Effector CD8-positive, alpha-beta T cell (primary cell): ENCODE measurements at regions not wholly inside any gene's neighbourhood (a gene's known extent, or its start where the extent isn't known, plus 50 kb on each side); places are given as distances from the start of the nearest gene placed in this dataset.
"Not testable (repeated sequence)": the region's sequence is repeated elsewhere in the genome, so short reads cannot be mapped to it uniquely, and the experiment has no call there.

Experiments
- DNase-seq: peaks from one replicate; lab custom pipeline; 2025; lab: John Stamatoyannopoulos, UW

GRCh38 chr4:17241835-17242234 is 270.1 kb downstream of the QDPR start:
- DNase-seq = no peak

- no peak for DNase-seq
These were observed 273.3 kb downstream of the QDPR start for GRCh38 chr4:17238633-17239032.

GRCh38 chr4:17236686-17237085 is 275.2 kb downstream of the QDPR start:
- no peak for DNase-seq

GRCh38 chr4:17234678-17235077 is 277.2 kb downstream of the QDPR start:
- DNase-seq = no peak

- no peak for DNase-seq
These were observed 279.2 kb downstream of the QDPR start for GRCh38 chr4:17232566-17233253.

GRCh38 chr4:17231880-17232475 is 279.9 kb downstream of the QDPR start:
- DNase-seq = not testable (repeated sequence)

GRCh38 chr4:17230727-17231126 is 281.2 kb downstream of the QDPR start:
- DNase-seq = no peak

- no peak for DNase-seq
These were observed 291.1 kb downstream of the QDPR start for GRCh38 chr4:17220816-17221215.

- DNase-seq = no peak
These were observed 293.1 kb downstream of the QDPR start for GRCh38 chr4:17218786-17219185.

- no peak for DNase-seq
These were observed 304.8 kb downstream of the QDPR start for GRCh38 chr4:17206829-17207801.

- no peak for DNase-seq
These were observed 306.5 kb upstream of the LDB2 start for GRCh38 chr4:17204908-17205307.

GRCh38 chr4:17203797-17204196 is 305.4 kb upstream of the LDB2 start:
- no peak for DNase-seq

GRCh38 chr4:17197070-17197469 is 298.6 kb upstream of the LDB2 start:
- DNase-seq = no peak

GRCh38 chr4:17195461-17196275 is 297.2 kb upstream of the LDB2 start:
- no peak for DNase-seq

- no peak for DNase-seq
These were observed 296.1 kb upstream of the LDB2 start for GRCh38 chr4:17194586-17194985.

- DNase-seq = no peak
These were observed 291.3 kb upstream of the LDB2 start for GRCh38 chr4:17189759-17190158.

- DNase-seq = no peak
These were observed 290.9 kb upstream of the LDB2 start for GRCh38 chr4:17189401-17189720.

GRCh38 chr4:17188547-17189400 is 290.3 kb upstream of the LDB2 start:
- DNase-seq = no peak

- DNase-seq = no peak
These were observed 289.7 kb upstream of the LDB2 start for GRCh38 chr4:17188125-17188524.

- DNase-seq = no peak
These were observed 288.6 kb upstream of the LDB2 start for GRCh38 chr4:17187003-17187402.

- DNase-seq = no peak
These were observed 284.4 kb upstream of the LDB2 start for GRCh38 chr4:17182888-17183287.
